ENCODE measurements at regions not wholly inside any gene's neighbourhood (a gene's known extent, or its start where the extent isn't known, plus 50 kb on each side); places are given as distances from the start of the nearest gene placed in this dataset.

- peaks cover 12% of the 10 kb centered on the region in 2 donors for H3K4me1 ChIP-seq (ENCODE audit: control insufficient read depth in 2 of 2, insufficient read depth in 2 of 2, low read length in 1 of 2)
- no peaks in the 10 kb centered on the region for H3K9me3 ChIP-seq (ENCODE audit: control insufficient read depth in 2 of 2, insufficient read depth in 1 of 2, low read depth in 1 of 2, low read length in 1 of 2)
- no peak overlapping the region for H3K4me3 ChIP-seq (ENCODE audit: low read depth in 1 of 2, low read length in 2 of 2)
- H3K36me3 ChIP-seq (ENCODE audit: control insufficient read depth in 2 of 2, insufficient read depth in 2 of 2, low read length in 1 of 2) = no peaks in the 10 kb centered on the region
- H3K27ac ChIP-seq (ENCODE audit: low read depth in 2 of 2, low read length in 1 of 2) = no peak overlapping the region
- H3K27me3 ChIP-seq (ENCODE audit: control insufficient read depth in 1 of 2, insufficient read depth in 2 of 2, low read length in 2 of 2) = no peaks in the 10 kb centered on the region
- WGBS, 2 donors = 77 to 83% methylated on average over 6 of the region's 6 CpGs
Measured at GRCh38 chr5:134462761-134463160, 51.1 kb upstream of the CDKN2AIPNL start.

- H3K9me3 ChIP-seq (ENCODE audit: control insufficient read depth in 2 of 2, insufficient read depth in 1 of 2, low read depth in 1 of 2, low read length in 1 of 2) = no peaks in the 10 kb centered on the region
- H3K4me1 ChIP-seq (ENCODE audit: control insufficient read depth in 2 of 2, insufficient read depth in 2 of 2, low read length in 1 of 2) = peaks cover 12 to 15% of the 10 kb centered on the region in 2 donors
- H3K27ac ChIP-seq (ENCODE audit: low read depth in 2 of 2, low read length in 1 of 2) = no peak overlapping the region
- WGBS, 2 donors = 87 to 90% methylated on average over 2 of the region's 2 CpGs
- H3K27me3 ChIP-seq (ENCODE audit: control insufficient read depth in 1 of 2, insufficient read depth in 2 of 2, low read length in 2 of 2) = no peaks in the 10 kb centered on the region
- H3K4me3 ChIP-seq (ENCODE audit: low read depth in 1 of 2, low read length in 2 of 2) = no peak overlapping the region
- no peaks in the 10 kb centered on the region for H3K36me3 ChIP-seq (ENCODE audit: control insufficient read depth in 2 of 2, insufficient read depth in 2 of 2, low read length in 1 of 2)
Measured at GRCh38 chr5:134462047-134462575, 50.4 kb upstream of the CDKN2AIPNL start.

All from esophagus (tissue), 2 donors.